Superior temporal gyrus (tissue), 1 donor: ENCODE measurements at regions not wholly inside any gene's neighbourhood (a gene's known extent, or its start where the extent isn't known, plus 50 kb on each side); places are given as distances from the start of the nearest gene placed in this dataset.

Source experiments
- DNase-seq: peaks from one replicate; pipeline ENCODE4 v3.0.0-alpha.2; 2016; ENCODE audit errors: extremely low spot score

DNA sequence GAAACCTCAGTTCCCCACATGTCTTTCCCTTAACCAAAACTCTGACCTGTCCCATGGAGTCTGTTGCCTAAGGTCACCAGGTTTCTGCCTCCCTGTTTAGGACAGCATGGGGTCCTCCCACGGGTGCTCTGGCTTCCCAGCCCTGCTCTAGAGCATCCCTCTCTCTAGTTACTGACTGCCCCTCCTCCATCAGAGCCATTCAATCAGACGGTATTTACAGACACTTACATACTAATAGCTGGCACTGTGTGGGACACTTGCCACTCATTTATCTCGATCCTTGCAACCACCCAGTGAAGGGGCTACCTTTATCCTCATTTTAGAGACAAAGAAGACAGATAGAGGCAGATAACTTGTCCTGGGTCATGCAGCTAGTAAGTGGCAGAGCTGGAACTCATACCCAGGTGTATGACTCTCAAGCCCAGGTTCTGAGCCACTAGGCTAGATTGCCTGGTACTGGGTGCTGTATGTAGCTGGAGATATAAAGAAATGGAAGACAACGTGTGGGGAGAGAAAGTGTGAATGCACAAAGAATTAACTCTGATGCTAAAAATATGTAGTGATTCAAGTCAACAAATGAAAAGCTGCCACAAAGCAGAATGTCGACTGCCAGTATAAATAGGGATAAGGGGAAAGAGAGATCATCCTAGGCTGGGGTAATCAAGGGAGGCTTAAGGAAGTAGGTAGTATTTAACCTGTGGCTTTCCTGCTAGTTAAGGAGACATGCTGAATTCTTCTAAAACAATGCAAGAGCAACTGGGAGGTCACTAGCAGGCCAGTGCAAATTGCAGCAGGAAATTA is 52.5 kb upstream of the PDE8B start:
- DNase-seq, result no peak

DNA sequence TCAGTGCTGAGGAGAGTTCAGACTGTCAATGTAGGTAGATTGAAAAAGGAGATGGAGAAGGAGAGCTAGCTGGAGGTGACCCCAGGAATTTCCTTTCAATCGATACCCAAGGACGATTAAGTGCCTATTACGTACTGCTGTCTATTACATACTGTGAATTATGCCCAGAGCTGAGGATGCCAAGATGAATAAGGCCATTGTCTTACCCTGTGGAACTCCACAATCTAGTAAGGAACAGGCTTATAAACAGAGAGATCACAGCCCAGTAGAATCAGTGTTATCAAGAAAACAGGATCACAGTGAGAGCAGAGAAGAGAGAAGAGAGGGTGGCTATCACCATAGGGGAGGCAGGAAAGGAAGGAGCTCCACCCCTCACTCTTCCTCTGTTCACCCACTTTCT is 54.1 kb upstream of the PDE8B start:
- DNase-seq, result peak; percentile 68

DNA sequence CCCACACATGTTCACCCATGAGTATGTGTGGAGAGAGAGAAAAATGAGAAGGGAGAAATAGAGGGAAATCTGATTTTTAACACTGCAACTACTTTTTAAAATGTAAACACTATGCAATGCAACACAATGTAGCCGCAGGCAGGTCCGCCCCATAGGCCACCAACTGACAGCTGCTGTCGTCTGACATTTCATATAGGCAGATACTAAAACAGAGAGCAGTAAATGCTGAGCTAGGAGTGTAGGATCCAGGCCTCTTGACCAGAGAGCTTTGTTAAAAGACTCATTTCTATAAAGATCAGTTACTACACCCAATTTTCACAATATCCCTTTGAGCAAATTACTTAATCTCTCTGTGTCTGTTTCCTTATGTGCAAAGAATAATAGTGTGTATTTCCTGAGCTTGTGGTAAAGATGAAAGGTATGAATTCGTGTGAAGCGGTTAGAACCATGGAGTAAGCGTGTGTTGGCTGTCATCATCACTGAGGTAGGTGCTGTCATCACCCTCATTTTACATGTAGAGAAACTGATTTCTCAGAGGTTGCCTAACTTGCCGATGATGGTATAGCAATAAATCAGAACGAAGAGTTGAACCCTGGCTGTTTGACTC is 55.2 kb upstream of the PDE8B start:
- DNase-seq, result no peak

DNA sequence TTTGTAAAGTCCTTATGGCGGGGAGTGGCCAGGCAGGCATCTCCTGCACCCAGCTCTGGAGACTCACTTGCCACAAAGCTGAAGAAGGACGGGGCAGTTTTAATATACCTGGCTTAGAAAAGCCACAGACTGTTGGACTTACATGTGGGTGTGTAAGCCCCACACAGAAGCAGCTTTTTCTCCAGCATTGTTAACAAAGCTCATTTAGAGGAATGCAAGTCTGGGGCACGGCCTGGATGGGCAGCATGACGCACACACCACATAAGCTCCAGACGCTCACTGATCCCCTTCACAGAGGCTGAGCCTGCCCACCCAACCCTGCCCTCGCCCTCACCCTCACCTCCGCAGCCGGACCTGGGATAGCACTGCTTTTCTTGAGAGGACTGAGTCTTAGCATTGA is 58.0 kb upstream of the PDE8B start:
- DNase-seq, result no peak

DNA sequence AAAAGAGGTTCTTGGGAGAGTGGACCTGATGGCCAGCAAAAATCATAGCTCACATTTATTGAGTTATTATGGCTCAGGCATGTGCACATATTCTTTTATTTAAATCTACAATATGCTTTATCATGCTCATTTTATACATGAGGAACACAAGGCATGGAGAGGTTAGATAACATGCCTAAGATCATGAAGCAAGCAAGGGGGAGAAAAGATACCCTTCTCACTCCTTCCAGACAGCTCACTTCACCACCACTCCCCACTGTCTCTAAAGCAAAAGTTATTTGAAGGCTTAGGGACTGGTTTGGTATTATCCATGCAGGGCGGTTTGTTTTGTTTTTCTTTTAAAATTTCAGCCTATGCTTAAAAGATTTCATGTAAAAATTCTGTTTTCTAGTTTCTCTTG is 59.0 kb upstream of the PDE8B start:
- no peak for DNase-seq

DNA sequence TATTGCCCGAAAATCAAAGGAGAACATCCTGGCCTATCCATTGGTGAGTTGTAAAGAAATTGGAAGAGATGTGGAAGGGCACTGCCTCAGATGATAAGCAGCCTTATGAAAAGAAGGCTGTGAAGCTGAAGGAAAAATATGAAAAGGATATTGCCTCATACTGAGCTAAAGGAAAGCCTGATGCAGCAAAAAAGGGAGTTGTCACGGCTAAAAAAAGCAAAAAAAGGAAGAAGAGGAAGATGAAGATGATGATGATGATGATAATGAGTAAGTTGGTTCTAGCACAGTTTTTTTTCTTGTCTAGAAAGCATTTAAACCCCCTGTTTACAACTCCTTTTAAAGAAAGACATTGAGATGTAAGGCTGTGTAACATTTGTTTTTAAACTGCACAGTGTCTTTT is 59.8 kb upstream of the ZBED3 start:
- no peak for DNase-seq

DNA sequence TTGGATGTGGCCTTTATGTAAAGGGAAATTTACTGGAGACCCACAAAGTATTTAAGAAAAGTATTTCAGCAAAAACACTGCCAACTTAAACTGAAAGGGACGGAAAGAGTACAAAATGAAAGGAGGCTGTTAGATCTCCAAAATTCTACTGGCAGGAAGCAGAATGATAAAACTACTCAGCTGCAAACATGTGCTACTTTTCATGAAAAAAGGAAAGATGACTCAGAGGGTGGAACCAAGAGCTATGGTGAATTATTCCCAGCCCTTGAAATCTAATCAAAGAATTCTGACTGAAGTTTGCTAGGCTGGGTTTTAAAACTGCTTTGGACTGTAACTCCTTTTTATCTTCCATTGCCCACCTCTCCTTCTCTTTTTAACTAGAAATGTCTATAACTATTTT is 58.6 kb upstream of the ZBED3 start:
- peak; percentile 68 for DNase-seq

DNA sequence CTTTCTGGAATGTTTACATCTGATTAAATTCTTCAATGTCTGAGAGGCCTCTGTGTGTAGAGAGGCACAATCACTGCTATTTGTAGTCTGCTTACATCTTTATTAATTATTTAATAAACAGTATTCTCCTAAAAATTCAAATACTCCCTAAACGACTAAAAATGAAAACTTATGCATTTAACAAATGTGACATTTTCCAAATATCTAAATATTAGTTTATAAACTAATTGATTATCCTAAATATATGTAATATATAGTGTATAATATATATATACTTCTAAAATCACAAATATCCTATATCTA is 57.7 kb upstream of the ZBED3 start:
- no peak for DNase-seq

DNA sequence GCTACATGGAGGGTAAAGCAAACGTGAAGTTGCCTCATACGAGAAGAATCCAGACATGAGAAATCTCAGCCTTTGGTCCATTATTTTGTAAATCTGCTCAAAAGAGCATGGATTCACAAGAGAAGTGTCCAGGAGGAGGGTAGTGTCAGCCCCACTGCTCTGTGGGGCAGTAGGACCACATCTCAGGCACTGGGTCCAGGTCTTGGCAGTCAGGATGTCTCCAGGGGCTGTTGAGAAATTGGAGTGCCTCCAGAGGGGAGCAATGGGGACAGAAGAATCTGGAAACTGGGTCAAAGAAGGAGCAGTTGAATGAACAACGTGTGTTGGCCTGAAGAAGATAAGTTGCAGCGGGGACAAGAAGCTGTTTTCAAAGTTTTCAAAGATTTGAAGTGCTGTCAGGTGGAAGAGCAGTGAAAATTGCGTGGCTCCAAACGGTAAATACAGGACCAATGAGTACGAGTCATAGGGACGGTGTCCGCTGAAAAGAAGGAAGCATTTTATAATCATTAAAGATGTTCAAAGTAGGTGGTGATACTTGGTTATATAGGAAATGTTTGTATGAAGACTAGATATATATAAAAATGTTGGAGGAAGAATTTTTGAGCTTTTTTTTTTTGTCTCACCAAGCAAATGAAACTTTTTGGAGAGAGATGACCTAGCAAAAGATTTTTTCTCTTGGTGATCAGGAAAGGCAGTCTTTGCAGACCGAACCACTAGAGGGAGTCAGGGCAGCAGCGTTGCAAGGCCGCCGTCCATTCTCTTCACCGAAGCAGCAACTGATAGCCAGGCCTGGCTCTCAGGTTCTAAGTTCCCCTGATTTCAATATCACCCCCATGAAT is 57.1 kb upstream of the ZBED3 start:
- peak; percentile 93 for DNase-seq

DNA sequence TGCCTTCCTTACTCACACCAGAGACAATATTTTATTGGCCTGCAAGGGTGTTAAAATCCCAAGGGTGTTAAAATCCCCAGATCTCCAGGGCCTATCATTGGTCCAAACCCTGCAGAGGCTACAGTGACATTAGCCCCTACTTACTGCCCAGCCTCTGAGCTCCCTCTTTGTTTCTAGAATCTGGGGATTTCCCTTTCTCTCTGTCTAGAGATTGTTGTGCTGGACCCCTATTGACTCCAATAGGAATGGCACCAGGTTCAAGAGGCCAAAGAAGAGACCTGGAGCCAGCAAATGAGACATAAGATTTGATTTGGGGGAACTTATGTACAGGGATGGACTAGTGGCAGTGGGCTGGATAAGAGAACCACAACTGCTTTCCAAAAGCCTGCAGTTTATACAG is 53.3 kb upstream of the ZBED3 start:
- no peak for DNase-seq

DNA sequence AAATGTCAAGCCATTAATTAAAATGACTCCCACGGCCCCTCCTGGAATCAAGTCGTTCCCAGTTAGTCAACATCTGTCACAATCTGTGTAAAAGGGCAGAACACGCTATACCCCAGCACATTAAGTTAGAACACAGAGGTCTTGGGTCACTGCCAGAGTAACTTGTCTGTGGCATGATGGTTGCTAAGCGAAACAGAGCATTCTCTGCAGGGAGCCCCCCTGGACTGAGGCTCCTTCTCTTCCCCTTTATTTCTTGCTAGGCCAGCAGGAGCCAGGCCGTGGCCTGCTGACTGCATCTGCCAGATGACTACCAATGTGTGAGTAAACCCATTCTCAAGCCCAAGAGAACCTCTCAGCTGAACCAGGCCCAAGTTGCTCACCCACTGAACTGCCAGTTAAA is 51.9 kb upstream of the ZBED3 start:
- DNase-seq, result peak; percentile 22
